ENCODE measurements at regions not wholly inside any gene's neighbourhood (a gene's known extent, or its start where the extent isn't known, plus 50 kb on each side); places are given as distances from the start of the nearest gene placed in this dataset.

DNA sequence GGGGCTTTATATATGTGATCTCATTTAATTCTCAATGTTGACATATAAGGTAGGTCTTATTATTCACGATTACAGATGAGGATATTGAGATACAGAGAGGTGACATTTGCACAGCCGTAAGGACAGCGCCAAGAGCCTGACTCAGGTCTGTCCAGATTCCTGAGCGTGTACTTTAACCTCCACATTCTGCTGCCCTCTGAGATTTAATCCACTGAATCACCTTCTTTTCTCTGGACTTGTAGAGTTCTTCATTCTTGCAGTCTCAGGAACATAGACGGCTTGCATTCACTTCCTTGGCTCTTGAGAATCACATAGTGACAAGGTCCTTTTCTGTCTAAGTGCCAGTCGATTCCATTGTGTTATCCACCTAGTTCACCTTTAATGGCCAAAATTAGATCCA lies 141.0 kb upstream of the ARHGAP5 start:
- Histone ChIP-seq H3K4me3 (replicated peaks in 1 of 3) (no peak overlapping the region), H3K36me3 (no peaks in the 10 kb centered on the region), H3K9me3 (no peaks in the 10 kb centered on the region), H3K27me3 (no peaks in the 10 kb centered on the region), H3K4me1 (no peaks in the 10 kb centered on the region), H3K27ac (no peak overlapping the region)
- DNase-seq, result no peak
- TF ChIP-seq, protein P1, sequence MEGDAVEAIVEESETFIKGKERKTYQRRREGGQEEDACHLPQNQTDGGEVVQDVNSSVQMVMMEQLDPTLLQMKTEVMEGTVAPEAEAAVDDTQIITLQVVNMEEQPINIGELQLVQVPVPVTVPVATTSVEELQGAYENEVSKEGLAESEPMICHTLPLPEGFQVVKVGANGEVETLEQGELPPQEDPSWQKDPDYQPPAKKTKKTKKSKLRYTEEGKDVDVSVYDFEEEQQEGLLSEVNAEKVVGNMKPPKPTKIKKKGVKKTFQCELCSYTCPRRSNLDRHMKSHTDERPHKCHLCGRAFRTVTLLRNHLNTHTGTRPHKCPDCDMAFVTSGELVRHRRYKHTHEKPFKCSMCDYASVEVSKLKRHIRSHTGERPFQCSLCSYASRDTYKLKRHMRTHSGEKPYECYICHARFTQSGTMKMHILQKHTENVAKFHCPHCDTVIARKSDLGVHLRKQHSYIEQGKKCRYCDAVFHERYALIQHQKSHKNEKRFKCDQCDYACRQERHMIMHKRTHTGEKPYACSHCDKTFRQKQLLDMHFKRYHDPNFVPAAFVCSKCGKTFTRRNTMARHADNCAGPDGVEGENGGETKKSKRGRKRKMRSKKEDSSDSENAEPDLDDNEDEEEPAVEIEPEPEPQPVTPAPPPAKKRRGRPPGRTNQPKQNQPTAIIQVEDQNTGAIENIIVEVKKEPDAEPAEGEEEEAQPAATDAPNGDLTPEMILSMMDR (IDR thresholded peaks at IDR 0.05), result no peak
- no peak for TF ChIP-seq POLR2A (IDR thresholded peaks at IDR 0.05)
- intact Hi-C loops (cut with DNase I), result loop anchor here (10.0 kb wide), 1 partner anchor 319 kb away; no protein-coding TSS in a partner anchor
- WGBS, 2 donors, result 73 to 77% methylated on average over 6 of the region's 6 CpGs

DNA sequence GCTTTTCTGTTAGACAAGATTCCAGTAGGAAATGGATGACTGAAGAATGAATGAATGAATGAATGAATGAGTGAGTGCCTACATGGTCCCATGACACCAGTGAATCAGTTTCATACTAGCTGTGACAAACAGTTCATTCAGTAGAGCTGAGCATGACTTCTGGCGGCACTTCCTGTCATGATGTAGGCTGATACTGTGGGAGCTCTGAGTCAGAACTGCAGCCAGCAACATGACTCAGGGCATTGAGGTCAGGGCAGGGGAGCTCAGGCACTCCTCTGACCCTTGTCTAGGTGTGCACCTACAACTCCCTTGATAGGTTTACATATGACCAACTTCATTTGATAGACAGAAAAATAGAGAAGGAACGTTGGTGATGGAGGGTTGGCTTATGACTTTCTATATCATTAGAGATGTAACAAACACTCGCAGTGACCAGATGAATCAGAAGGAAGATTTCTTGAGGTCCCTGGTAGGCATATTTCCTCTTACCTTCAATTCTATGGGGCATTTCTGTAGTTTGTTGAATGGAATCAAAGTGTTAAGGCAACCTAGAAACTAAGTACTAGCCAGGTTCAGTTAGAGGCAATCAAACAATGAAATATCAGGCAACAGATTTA lies 139.3 kb upstream of the ARHGAP5 start:
- 79 to 81% methylated on average over 3 of the region's 3 CpGs for WGBS, 2 donors
- intact Hi-C loops (cut with DNase I), result loop anchor here (10.0 kb wide), 1 partner anchor 317 kb away; no protein-coding TSS in a partner anchor

GRCh38 chr14:31939934-31940333 lies 137.2 kb upstream of the ARHGAP5 start:
- no peaks in the 10 kb centered on the region for H3K36me3 ChIP-seq
- no peak overlapping the region for H3K4me3 ChIP-seq (replicated peaks in 1 of 3)
- intact Hi-C loops (cut with DNase I), result loop anchor here (10.0 kb wide), 1 partner anchor 315 kb away; no protein-coding TSS in a partner anchor
- H3K27me3 ChIP-seq, result no peaks in the 10 kb centered on the region
- DNase-seq, result no peak
- no peak overlapping the region for H3K27ac ChIP-seq
- WGBS, 2 donors, result 88 to 89% methylated on average over 4 of the region's 4 CpGs
- no peaks in the 10 kb centered on the region for H3K4me1 ChIP-seq
- TF ChIP-seq, protein P1 (IDR thresholded peaks at IDR 0.05), result no peak
- TF ChIP-seq POLR2A (IDR thresholded peaks at IDR 0.05), result no peak
- H3K9me3 ChIP-seq, result no peaks in the 10 kb centered on the region

More for the DNA sequence above, 139.3 kb upstream of the ARHGAP5 start:
- Histone ChIP-seq H3K4me1 (no peaks in the 10 kb centered on the region), H3K27ac (no peak overlapping the region), H3K27me3 (no peaks in the 10 kb centered on the region), H3K9me3 (no peaks in the 10 kb centered on the region), H3K36me3 (no peaks in the 10 kb centered on the region), H3K4me3 (replicated peaks in 1 of 3) (no peak overlapping the region)
- DNase-seq, result no peak
- TF ChIP-seq POLR2A (IDR thresholded peaks at IDR 0.05), result no peak
- TF ChIP-seq, protein P1 (IDR thresholded peaks at IDR 0.05), result no peak

DNA sequence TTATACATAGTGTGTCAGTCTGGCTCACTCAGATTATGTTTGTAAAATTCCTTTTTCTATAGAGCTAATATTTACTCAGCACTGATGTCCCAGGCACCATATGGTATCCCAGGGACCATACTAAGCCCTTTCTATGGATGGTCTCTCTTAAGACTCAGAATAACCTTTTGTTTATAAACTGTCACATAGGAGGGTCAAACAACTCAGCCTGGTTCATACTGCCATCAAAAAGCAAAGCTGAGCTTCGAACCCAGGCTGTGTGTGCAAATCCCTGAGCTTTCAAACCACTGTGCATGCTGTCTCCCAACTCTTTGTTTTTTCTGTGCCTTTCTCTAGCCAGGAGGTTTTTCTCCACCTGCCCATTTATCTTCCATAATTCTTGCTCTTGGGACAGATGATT lies 135.6 kb upstream of the ARHGAP5 start:
- intact Hi-C loops (cut with DNase I), result no loop called here
- H3K4me3 ChIP-seq (replicated peaks in 1 of 3), result no peak overlapping the region
- H3K4me1 ChIP-seq, result no peaks in the 10 kb centered on the region
- no peaks in the 10 kb centered on the region for H3K27me3 ChIP-seq
- WGBS, 2 donors, result 75 to 89% methylated on average over 1 of the region's 1 CpG
- DNase-seq, result no peak
- H3K36me3 ChIP-seq, result no peaks in the 10 kb centered on the region
- TF ChIP-seq, protein P1 (IDR thresholded peaks at IDR 0.05), result no peak
- no peak for TF ChIP-seq POLR2A (IDR thresholded peaks at IDR 0.05)
- H3K9me3 ChIP-seq, result no peaks in the 10 kb centered on the region
- no peak overlapping the region for H3K27ac ChIP-seq

- no peak overlapping the region for H3K27ac ChIP-seq
- no peak for TF ChIP-seq POLR2A (IDR thresholded peaks at IDR 0.05)
- TF ChIP-seq, protein P1 (IDR thresholded peaks at IDR 0.05), result no peak
- H3K4me1 ChIP-seq, result no peaks in the 10 kb centered on the region
- H3K9me3 ChIP-seq, result no peaks in the 10 kb centered on the region
- DNase-seq, result peak; percentile 34 to 41
- 38 to 54% methylated on average over 8 to 9 of the region's 9 CpGs for WGBS, 2 donors
- H3K27me3 ChIP-seq, result no peaks in the 10 kb centered on the region
- no peaks in the 10 kb centered on the region for H3K36me3 ChIP-seq
- no peak overlapping the region for H3K4me3 ChIP-seq (replicated peaks in 1 of 3)
- intact Hi-C loops (cut with DNase I), result no loop called here
Observed at GRCh38 chr14:31942166-31942841, 134.8 kb upstream of the ARHGAP5 start.
